ENCODE measurements at regions not wholly inside any gene's neighbourhood (a gene's known extent, or its start where the extent isn't known, plus 50 kb on each side); places are given as distances from the start of the nearest gene placed in this dataset.

DNA sequence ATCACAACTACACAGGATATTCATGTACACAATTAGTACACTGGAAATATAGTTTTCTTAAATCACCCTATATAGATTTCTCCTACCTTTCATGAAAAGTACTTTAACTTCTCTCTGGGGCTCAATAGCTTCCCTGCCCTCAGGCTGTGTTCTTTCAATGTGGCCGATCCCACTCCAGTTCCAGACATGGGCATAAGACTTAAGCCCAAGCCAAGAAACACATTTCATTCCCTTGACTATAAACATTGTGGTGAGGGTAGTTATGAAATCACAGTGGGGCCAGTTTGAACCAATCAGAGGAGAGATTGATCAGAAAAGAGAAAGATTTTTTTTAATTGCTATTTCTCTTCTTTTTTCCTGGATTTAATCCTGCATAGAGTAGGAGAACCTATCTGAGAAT is 904.6 kb upstream of the SORCS1 start:
- DNase-seq (ENCODE audit: low spot score) (no peak), ATAC-seq (ENCODE audit: low read depth) (no peak)
- H3K27ac ChIP-seq (ENCODE audit: poor library complexity, severe bottlenecking) = no peak overlapping the region
- H3K4me3 ChIP-seq (ENCODE audit: severe bottlenecking) = no peak overlapping the region
- H3K4me1 ChIP-seq (ENCODE audit: insufficient read depth, poor library complexity, severe bottlenecking) = no peaks in the 10 kb centered on the region
- H3K27me3 ChIP-seq (ENCODE audit: insufficient read depth, poor library complexity, severe bottlenecking) = no peaks in the 10 kb centered on the region
- no peaks in the 10 kb centered on the region for H3K9me3 ChIP-seq (ENCODE audit: severe bottlenecking)
- TF ChIP-seq, protein P1, sequence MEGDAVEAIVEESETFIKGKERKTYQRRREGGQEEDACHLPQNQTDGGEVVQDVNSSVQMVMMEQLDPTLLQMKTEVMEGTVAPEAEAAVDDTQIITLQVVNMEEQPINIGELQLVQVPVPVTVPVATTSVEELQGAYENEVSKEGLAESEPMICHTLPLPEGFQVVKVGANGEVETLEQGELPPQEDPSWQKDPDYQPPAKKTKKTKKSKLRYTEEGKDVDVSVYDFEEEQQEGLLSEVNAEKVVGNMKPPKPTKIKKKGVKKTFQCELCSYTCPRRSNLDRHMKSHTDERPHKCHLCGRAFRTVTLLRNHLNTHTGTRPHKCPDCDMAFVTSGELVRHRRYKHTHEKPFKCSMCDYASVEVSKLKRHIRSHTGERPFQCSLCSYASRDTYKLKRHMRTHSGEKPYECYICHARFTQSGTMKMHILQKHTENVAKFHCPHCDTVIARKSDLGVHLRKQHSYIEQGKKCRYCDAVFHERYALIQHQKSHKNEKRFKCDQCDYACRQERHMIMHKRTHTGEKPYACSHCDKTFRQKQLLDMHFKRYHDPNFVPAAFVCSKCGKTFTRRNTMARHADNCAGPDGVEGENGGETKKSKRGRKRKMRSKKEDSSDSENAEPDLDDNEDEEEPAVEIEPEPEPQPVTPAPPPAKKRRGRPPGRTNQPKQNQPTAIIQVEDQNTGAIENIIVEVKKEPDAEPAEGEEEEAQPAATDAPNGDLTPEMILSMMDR (IDR thresholded peaks at IDR 0.05; ENCODE audit: poor library complexity, severe bottlenecking) = no peak
- H3K36me3 ChIP-seq (ENCODE audit: low read depth) = no peaks in the 10 kb centered on the region

GRCh38 chr10:108064746-108065260 is 900.3 kb upstream of the SORCS1 start:
- Histone ChIP-seq H3K27me3 (ENCODE audit: insufficient read depth, poor library complexity, severe bottlenecking) (no peaks in the 10 kb centered on the region), H3K36me3 (ENCODE audit: low read depth) (no peaks in the 10 kb centered on the region), H3K9me3 (ENCODE audit: severe bottlenecking) (no peaks in the 10 kb centered on the region), H3K4me1 (ENCODE audit: insufficient read depth, poor library complexity, severe bottlenecking) (peaks cover 8% of the 10 kb centered on the region), H3K4me3 (ENCODE audit: severe bottlenecking) (no peak overlapping the region), H3K27ac (ENCODE audit: poor library complexity, severe bottlenecking) (no peak overlapping the region)
- DNase-seq (ENCODE audit: low spot score) (no peak), ATAC-seq (ENCODE audit: low read depth) (no peak)
- TF ChIP-seq, protein P1 (IDR thresholded peaks at IDR 0.05; ENCODE audit: poor library complexity, severe bottlenecking) = no peak

DNA sequence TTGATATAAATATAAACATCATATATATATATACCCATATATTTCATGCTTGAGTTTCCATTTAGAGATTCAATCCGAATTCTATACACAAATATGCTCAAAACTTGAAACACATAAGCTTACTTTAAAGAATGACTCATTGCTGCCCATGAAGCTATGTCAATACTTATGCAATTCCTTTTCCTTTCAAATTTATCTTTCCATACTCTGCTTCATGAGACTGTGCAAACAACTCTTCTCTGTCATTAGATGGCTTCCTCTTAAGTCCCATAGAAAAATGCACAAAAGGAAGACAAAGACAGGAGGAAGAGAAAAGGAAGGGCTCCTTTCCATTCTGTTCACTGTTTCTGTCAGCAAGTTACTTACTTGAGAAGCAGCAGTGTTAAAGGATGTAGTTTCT is 895.7 kb upstream of the SORCS1 start:
- Histone ChIP-seq H3K36me3 (ENCODE audit: low read depth) (no peaks in the 10 kb centered on the region), H3K4me1 (ENCODE audit: insufficient read depth, poor library complexity, severe bottlenecking) (peaks cover 11% of the 10 kb centered on the region), H3K27ac (ENCODE audit: poor library complexity, severe bottlenecking) (no peak overlapping the region), H3K4me3 (ENCODE audit: severe bottlenecking) (no peak overlapping the region), H3K27me3 (ENCODE audit: insufficient read depth, poor library complexity, severe bottlenecking) (no peaks in the 10 kb centered on the region), H3K9me3 (ENCODE audit: severe bottlenecking) (no peaks in the 10 kb centered on the region)
- ATAC-seq (ENCODE audit: low read depth) = peak; percentile 84
- no peak for DNase-seq (ENCODE audit: low spot score)
- TF ChIP-seq, protein P1 (IDR thresholded peaks at IDR 0.05; ENCODE audit: poor library complexity, severe bottlenecking) = no peak

- Histone ChIP-seq H3K27ac (ENCODE audit: poor library complexity, severe bottlenecking) (no peak overlapping the region), H3K4me3 (ENCODE audit: severe bottlenecking) (no peak overlapping the region), H3K9me3 (ENCODE audit: severe bottlenecking) (no peaks in the 10 kb centered on the region), H3K36me3 (ENCODE audit: low read depth) (no peaks in the 10 kb centered on the region), H3K4me1 (ENCODE audit: insufficient read depth, poor library complexity, severe bottlenecking) (peaks cover 26% of the 10 kb centered on the region), H3K27me3 (ENCODE audit: insufficient read depth, poor library complexity, severe bottlenecking) (no peaks in the 10 kb centered on the region)
- TF ChIP-seq, protein P1 (IDR thresholded peaks at IDR 0.05; ENCODE audit: poor library complexity, severe bottlenecking) = no peak
- ATAC-seq (ENCODE audit: low read depth) = no peak
- DNase-seq (ENCODE audit: low spot score) = no peak
Observed at GRCh38 chr10:108055506-108055905, 891.0 kb upstream of the SORCS1 start.

- ATAC-seq (ENCODE audit: low read depth) (peak; percentile 98), DNase-seq (ENCODE audit: low spot score) (no peak)
- Histone ChIP-seq H3K4me1 (ENCODE audit: insufficient read depth, poor library complexity, severe bottlenecking) (peaks cover 17% of the 10 kb centered on the region), H3K27me3 (ENCODE audit: insufficient read depth, poor library complexity, severe bottlenecking) (no peaks in the 10 kb centered on the region), H3K9me3 (ENCODE audit: severe bottlenecking) (no peaks in the 10 kb centered on the region), H3K36me3 (ENCODE audit: low read depth) (no peaks in the 10 kb centered on the region), H3K27ac (ENCODE audit: poor library complexity, severe bottlenecking) (peak overlapping the region; percentile 72), H3K4me3 (ENCODE audit: severe bottlenecking) (no peak overlapping the region)
- TF ChIP-seq, protein P1 (IDR thresholded peaks at IDR 0.05; ENCODE audit: poor library complexity, severe bottlenecking) = no peak
Observed at GRCh38 chr10:108052981-108053380, 888.5 kb upstream of the SORCS1 start.
